H9 (cell line): ENCODE measurements at regions not wholly inside any gene's neighbourhood (a gene's known extent, or its start where the extent isn't known, plus 50 kb on each side); places are given as distances from the start of the nearest gene placed in this dataset.

Source experiments
- DNase-seq: peaks from one replicate; pipeline ENCODE4 v3.0.0-alpha.2; 2017
- H2AFZ ChIP-seq: one replicate; pipeline ENCODE4 v1.6.1; 2013; ENCODE audit warnings: mild to moderate bottlenecking, low read length, control low read depth, moderate library complexity
- H2AK5ac ChIP-seq: 2 replicates; pipeline ENCODE4 v1.6.1; 2013; ENCODE audit warnings: low read length, control low read depth, mixed read lengths; ENCODE audit not compliant: insufficient read length
- H2BK120ac ChIP-seq: one replicate; pipeline ENCODE4 v1.6.1; 2013; ENCODE audit warnings: low read depth, mild to moderate bottlenecking, low read length, control low read depth, inconsistent platforms; ENCODE audit not compliant: poor library complexity, severe bottlenecking
- H2BK12ac ChIP-seq: 2 replicates; pipeline ENCODE4 v1.6.1; 2013; ENCODE audit warnings: low read length, control low read depth, mixed read lengths, low read depth; ENCODE audit not compliant: insufficient read length
- H2BK15ac ChIP-seq: 2 replicates; pipeline ENCODE4 v1.6.1; 2013; ENCODE audit warnings: low read depth, low read length, control low read depth
- H2BK20ac ChIP-seq: one replicate; pipeline ENCODE4 v1.6.1; 2013; ENCODE audit warnings: low read depth, mild to moderate bottlenecking, low read length, control low read depth, inconsistent platforms; ENCODE audit not compliant: poor library complexity, severe bottlenecking
- H2BK5ac ChIP-seq: 2 replicates; pipeline ENCODE4 v1.6.1; 2013; ENCODE audit warnings: low read length, control low read depth, mixed read lengths; ENCODE audit not compliant: insufficient read length
- H3K14ac ChIP-seq: 2 replicates; pipeline ENCODE4 v1.6.1; 2013; ENCODE audit warnings: low read length, control low read depth; ENCODE audit not compliant: insufficient read depth
- H3K18ac ChIP-seq: 2 replicates; pipeline ENCODE4 v1.6.1; 2013; ENCODE audit warnings: low read depth, mild to moderate bottlenecking, mixed read lengths, low read length, control low read depth; ENCODE audit not compliant: insufficient read length
- H3K23ac ChIP-seq: 2 replicates; pipeline ENCODE4 v1.6.1; 2013; ENCODE audit warnings: low read length, control low read depth, mixed read lengths, low read depth; ENCODE audit not compliant: insufficient read length
- H3K23me2 ChIP-seq: 2 replicates; pipeline ENCODE4 v1.6.1; 2013; ENCODE audit warnings: low read depth, mild to moderate bottlenecking, mixed read lengths, low read length, control low read depth; ENCODE audit not compliant: insufficient read length, poor library complexity, severe bottlenecking
- H3K27ac ChIP-seq: 2 replicates; pipeline ENCODE4 v1.5.1; 2013; ENCODE audit warnings: low read length, control low read depth, mixed read lengths, low read depth; ENCODE audit not compliant: insufficient read length
- H3K27me3 ChIP-seq: 2 replicates; pipeline ENCODE4 v1.6.1; 2013; ENCODE audit warnings: low read length, control low read depth, inconsistent platforms; ENCODE audit not compliant: insufficient read depth
- H3K4ac ChIP-seq: 2 replicates; pipeline ENCODE4 v1.6.1; 2013; ENCODE audit warnings: low read depth, mild to moderate bottlenecking, control low read depth, inconsistent platforms, low read length, moderate library complexity
- H3K4me1 ChIP-seq: 2 replicates; pipeline ENCODE4 v1.6.1; 2013; ENCODE audit warnings: low read length, control low read depth, inconsistent platforms; ENCODE audit not compliant: insufficient read depth
- H3K4me2 ChIP-seq: 2 replicates; pipeline ENCODE4 v1.6.1; 2013; ENCODE audit warnings: low read length, control low read depth, mixed read lengths; ENCODE audit not compliant: insufficient read length, insufficient read depth
- H3K56ac ChIP-seq: 2 replicates; pipeline ENCODE4 v1.6.1; 2013; ENCODE audit warnings: low read depth, mild to moderate bottlenecking, mixed read lengths, low read length, control low read depth; ENCODE audit not compliant: insufficient read length
- H3K79me1 ChIP-seq: 2 replicates; pipeline ENCODE4 v1.6.1; 2013; ENCODE audit warnings: low read depth, mild to moderate bottlenecking, moderate library complexity, low read length, control low read depth, inconsistent platforms; ENCODE audit not compliant: insufficient read depth, poor library complexity, severe bottlenecking
- H3K79me2 ChIP-seq: 2 replicates; pipeline ENCODE4 v1.6.1; 2013; ENCODE audit warnings: low read length, control low read depth, inconsistent platforms; ENCODE audit not compliant: insufficient read depth
- H3K9ac ChIP-seq: 2 replicates; pipeline ENCODE4 v1.6.1; 2013; ENCODE audit warnings: low read length, control low read depth, mixed read lengths; ENCODE audit not compliant: insufficient read length; ENCODE audit errors: extremely low read depth
- H3K9me3 ChIP-seq: one replicate; pipeline ENCODE4 v1.6.1; 2013; ENCODE audit warnings: low read depth, low read length, inconsistent platforms; ENCODE audit not compliant: control insufficient read depth
- H3T11ph ChIP-seq: one replicate; pipeline ENCODE4 v1.6.1; 2013; ENCODE audit warnings: mild to moderate bottlenecking, low read length, control low read depth, inconsistent platforms
- H4K20me1 ChIP-seq: one replicate; pipeline ENCODE4 v1.6.1; 2013; ENCODE audit not compliant: control insufficient read depth, insufficient read length, insufficient read depth
- H4K5ac ChIP-seq: 2 replicates; pipeline ENCODE4 v1.6.1; 2013; ENCODE audit warnings: low read depth, mild to moderate bottlenecking, mixed read lengths, low read length, control low read depth; ENCODE audit not compliant: insufficient read length
- H4K8ac ChIP-seq: replicated peaks from 2 replicates; pipeline ENCODE4 v1.6.1; 2013; ENCODE audit warnings: low read length, control low read depth, mixed read lengths, low read depth; ENCODE audit not compliant: insufficient read length
- H4K91ac ChIP-seq: 2 replicates; pipeline ENCODE4 v1.6.1; 2013; ENCODE audit warnings: low read depth, mild to moderate bottlenecking, moderate library complexity, mixed read lengths, low read length, control low read depth; ENCODE audit not compliant: insufficient read length
- H3K27ac Mint-ChIP-seq, 3 experiments: 2 replicates in 2 of 3; 3 replicates in 1 of 3; pipeline ENCODE4 v1.8.0; 2020 to 2021; ENCODE audit warnings: mixed read lengths in 3 of 3, mild to moderate bottlenecking in 1 of 3, moderate library complexity in 1 of 3
- H3K27me3 Mint-ChIP-seq: 2 replicates; pipeline ENCODE4 v1.8.0; 2021; ENCODE audit warnings: low read depth, mild to moderate bottlenecking, moderate library complexity, mixed read lengths
- H3K36me3 Mint-ChIP-seq, 3 experiments: 2 replicates in 2 of 3; 3 replicates in 1 of 3; pipeline ENCODE4 v1.8.0; 2020 to 2021; ENCODE audit warnings: low read depth in 3 of 3, mixed read lengths in 3 of 3; ENCODE audit not compliant: insufficient read depth in 1 of 3
- H3K4me1 Mint-ChIP-seq, 2 experiments: 2 replicates each; pipeline ENCODE4 v1.8.0; 2020; ENCODE audit warnings: mixed read lengths in 2 of 2
- H3K4me3 Mint-ChIP-seq, 2 experiments: 2 replicates in 1 of 2; 3 replicates in 1 of 2; pipeline ENCODE4 v1.8.0; 2020 to 2021; ENCODE audit warnings: mild to moderate bottlenecking in 2 of 2, mixed read lengths in 2 of 2, moderate library complexity in 1 of 2
- H3K9me3 Mint-ChIP-seq, 2 experiments: 2 replicates in 1 of 2; 3 replicates in 1 of 2; pipeline ENCODE4 v1.8.0; 2020; ENCODE audit warnings: mild to moderate bottlenecking in 2 of 2, mixed read lengths in 2 of 2, moderate library complexity in 1 of 2
- WGBS: extraction: QIAGEN DNeasy Blood & Tissue Kit; methylation state at CpG from one replicate; pipeline ENCODE4 v1.1.7; 2013; ENCODE audit warnings: missing lambda C conversion rate, low lambda C conversion rate, mixed read lengths; ENCODE audit not compliant: insufficient read length; ENCODE audit errors: extremely low coverage; 5-methylcytosine and 5-hydroxymethylcytosine counted together
- TF ChIP-seq, protein P1 (sequence below): fragments of 200-600 bp; sonication (generic); conservative IDR thresholded peaks from 3 replicates; pipeline ENCODE4 v1.8.0; 2021; ENCODE audit warnings: antibody characterized with exemption, mild to moderate bottlenecking

GRCh38 chr10:9850415-9850814, 1167.3 kb upstream of the CELF2 start:
- no peaks in the 10 kb centered on the region for H3K23me2 ChIP-seq
- H3K79me2 ChIP-seq, result no peaks in the 10 kb centered on the region
- no peak overlapping the region for H3K18ac ChIP-seq
- no peak overlapping the region for H2BK120ac ChIP-seq
- H3K27me3 ChIP-seq, result no peaks in the 10 kb centered on the region
- no peak overlapping the region for H3T11ph ChIP-seq
- H3K79me1 ChIP-seq, result no peaks in the 10 kb centered on the region
- H4K5ac ChIP-seq, result no peak overlapping the region
- no CpG with 5 or more reads among the region's 3 CpGs for WGBS
- no peak overlapping the region for H3K27ac ChIP-seq
- Mint-ChIP-seq H3K27ac (no peak overlapping the region), H3K27me3 (peaks cover 1% of the 10 kb centered on the region; the same call in 1 of the 2 replicates), H3K4me1 (peaks cover 12 to 14% of the 10 kb centered on the region in 2 experiments), H3K36me3 (peaks cover 17 to 24% (median 17%) of the 10 kb centered on the region in 3 experiments), H3K4me3 (no peak overlapping the region), H3K9me3 (peaks cover 31 to 32% of the 10 kb centered on the region in 2 experiments)
- no peak overlapping the region for H3K14ac ChIP-seq
- H2BK20ac ChIP-seq, result no peak overlapping the region
- peaks cover under 1% of the 10 kb centered on the region; the same call in 1 of the 2 replicates for H3K4me1 ChIP-seq
- H3K9me3 ChIP-seq, result peaks cover 5% of the 10 kb centered on the region
- no peak overlapping the region for H2AFZ ChIP-seq
- H2BK15ac ChIP-seq, result no peak overlapping the region
- H4K8ac ChIP-seq, result no peak overlapping the region
- no peak for DNase-seq
- H2BK5ac ChIP-seq, result no peak overlapping the region
- H3K56ac ChIP-seq, result no peak overlapping the region
- no peak overlapping the region for H3K4ac ChIP-seq
- H2BK12ac ChIP-seq, result no peak overlapping the region
- H3K9ac ChIP-seq, result no peak overlapping the region
- H4K20me1 ChIP-seq, result no peaks in the 10 kb centered on the region
- H4K91ac ChIP-seq, result no peak overlapping the region
- H3K4me2 ChIP-seq, result no peak overlapping the region
- no peak overlapping the region for H2AK5ac ChIP-seq
- TF ChIP-seq, protein P1, sequence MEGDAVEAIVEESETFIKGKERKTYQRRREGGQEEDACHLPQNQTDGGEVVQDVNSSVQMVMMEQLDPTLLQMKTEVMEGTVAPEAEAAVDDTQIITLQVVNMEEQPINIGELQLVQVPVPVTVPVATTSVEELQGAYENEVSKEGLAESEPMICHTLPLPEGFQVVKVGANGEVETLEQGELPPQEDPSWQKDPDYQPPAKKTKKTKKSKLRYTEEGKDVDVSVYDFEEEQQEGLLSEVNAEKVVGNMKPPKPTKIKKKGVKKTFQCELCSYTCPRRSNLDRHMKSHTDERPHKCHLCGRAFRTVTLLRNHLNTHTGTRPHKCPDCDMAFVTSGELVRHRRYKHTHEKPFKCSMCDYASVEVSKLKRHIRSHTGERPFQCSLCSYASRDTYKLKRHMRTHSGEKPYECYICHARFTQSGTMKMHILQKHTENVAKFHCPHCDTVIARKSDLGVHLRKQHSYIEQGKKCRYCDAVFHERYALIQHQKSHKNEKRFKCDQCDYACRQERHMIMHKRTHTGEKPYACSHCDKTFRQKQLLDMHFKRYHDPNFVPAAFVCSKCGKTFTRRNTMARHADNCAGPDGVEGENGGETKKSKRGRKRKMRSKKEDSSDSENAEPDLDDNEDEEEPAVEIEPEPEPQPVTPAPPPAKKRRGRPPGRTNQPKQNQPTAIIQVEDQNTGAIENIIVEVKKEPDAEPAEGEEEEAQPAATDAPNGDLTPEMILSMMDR, result no peak
- no peak overlapping the region for H3K23ac ChIP-seq
